Coronary artery (tissue), 2 donors: ENCODE measurements at regions not wholly inside any gene's neighbourhood (a gene's known extent, or its start where the extent isn't known, plus 50 kb on each side); places are given as distances from the start of the nearest gene placed in this dataset.
A peak's percentile ranks its signal among the peaks of the same experiment; 100 is the strongest.

Experiments used
- DNase-seq: peaks from one replicate; pipeline ENCODE4 v3.0.0-alpha.2; 2017; ENCODE audit warnings: low spot score
- H3K27ac ChIP-seq, 2 donors: fragments of 200-600 bp; sonication (generic); one replicate each; pipeline ENCODE4 v1.5.1; 2016 to 2019
- H3K4me3 ChIP-seq: fragments of 200-600 bp; sonication (generic); 2 replicates; pipeline ENCODE4 v1.5.1; 2016; ENCODE audit warnings: mild to moderate bottlenecking, moderate library complexity
- CTCF ChIP-seq: fragments of 200-600 bp; sonication (generic); IDR thresholded peaks from one replicate; pipeline ENCODE4 v1.5.1; 2019; ENCODE audit warnings: antibody characterized with exemption

- no peak overlapping the region for H3K4me3 ChIP-seq
- no peak overlapping the region for H3K27ac ChIP-seq
- no peak for DNase-seq
- TF ChIP-seq CTCF = no peak
These were observed 145.4 kb downstream of the AEBP2 start for GRCh38 chr12:19584732-19585131.

GRCh38 chr12:19588951-19589350 lies 149.7 kb downstream of the AEBP2 start:
- DNase-seq = no peak
- TF ChIP-seq CTCF = no peak
- H3K4me3 ChIP-seq = no peak overlapping the region
- H3K27ac ChIP-seq = no peak overlapping the region

- H3K4me3 ChIP-seq = no peak overlapping the region
- no peak overlapping the region for H3K27ac ChIP-seq
- DNase-seq = no peak
- no peak for TF ChIP-seq CTCF
These were observed 152.7 kb downstream of the AEBP2 start for GRCh38 chr12:19591951-19592350.

- TF ChIP-seq CTCF = no peak
- no peak for DNase-seq
These were observed 157.3 kb downstream of the AEBP2 start for GRCh38 chr12:19596434-19597166.

GRCh38 chr12:19597167-19598026 lies 158.1 kb downstream of the AEBP2 start:
- no peak for TF ChIP-seq CTCF
- Histone ChIP-seq H3K27ac (peak overlapping the region in 1 of 2 donors; percentile 70), H3K4me3 (no peak overlapping the region)
- DNase-seq = no peak

More at GRCh38 chr12:19596434-19597166, 157.3 kb downstream of the AEBP2 start:
- no peak overlapping the region for H3K4me3 ChIP-seq
- peak overlapping the region in 1 of 2 donors; percentile 70 for H3K27ac ChIP-seq

GRCh38 chr12:19605720-19606119 lies 166.4 kb downstream of the AEBP2 start:
- H3K4me3 ChIP-seq = no peak overlapping the region
- no peak for DNase-seq
- TF ChIP-seq CTCF = no peak
- no peak overlapping the region for H3K27ac ChIP-seq
